Neural cell (in vitro differentiated cells): ENCODE measurements at regions not wholly inside any gene's neighbourhood (a gene's known extent, or its start where the extent isn't known, plus 50 kb on each side); places are given as distances from the start of the nearest gene placed in this dataset.

Experiments used
- H2AFZ ChIP-seq: fragments of 200-600, 300-800 bp; sonication (generic), shearing (Covaris generic); 2 replicates; pipeline ENCODE4 v1.6.0; 2014; ENCODE audit warnings: low read depth, mild to moderate bottlenecking, antibody characterized with exemption, low read length, moderate library complexity
- H3F3A ChIP-seq: fragments of 200-600 bp; shearing (Covaris generic); 2 replicates; pipeline ENCODE4 v1.6.1; 2016; ENCODE audit warnings: mild to moderate bottlenecking, moderate library complexity, mixed read lengths, antibody characterized with exemption, low read length; ENCODE audit not compliant: insufficient read depth, poor library complexity, severe bottlenecking
- H3K27ac ChIP-seq: fragments of 200-600, 300-800 bp; sonication (generic), shearing (Covaris generic); 2 replicates; pipeline ENCODE4 v1.5.1; 2014; ENCODE audit warnings: mild to moderate bottlenecking, low read length, moderate library complexity
- H3K27me3 ChIP-seq: fragments of 300-800, 200-600 bp; sonication (generic), shearing (Covaris generic); 2 replicates; pipeline ENCODE4 v1.6.0; 2014; ENCODE audit warnings: mild to moderate bottlenecking, low read depth, low read length, moderate library complexity; ENCODE audit not compliant: insufficient read depth
- H3K36me3 ChIP-seq: fragments of 300-800, 200-600 bp; sonication (generic), shearing (Covaris generic); 2 replicates; pipeline ENCODE4 v1.5.1; 2014; ENCODE audit warnings: mild to moderate bottlenecking, antibody characterized with exemption, low read length, moderate library complexity; ENCODE audit not compliant: insufficient read depth
- H3K4me2 ChIP-seq: fragments of 300-800, 200-600 bp; sonication (generic), shearing (Covaris generic); 2 replicates; pipeline ENCODE4 v1.6.0; 2014; ENCODE audit warnings: mild to moderate bottlenecking, low read length
- H3K4me3 ChIP-seq: fragments of 300-800, 200-600 bp; sonication (generic), shearing (Covaris generic); 2 replicates; pipeline ENCODE4 v1.5.1; 2014; ENCODE audit warnings: mild to moderate bottlenecking, low read length, moderate library complexity
- H3K79me2 ChIP-seq: fragments of 200-600 bp; shearing (Covaris generic); replicated peaks from 2 replicates; pipeline ENCODE4 v1.6.0; 2014; ENCODE audit warnings: mild to moderate bottlenecking, low read length, moderate library complexity; ENCODE audit not compliant: insufficient read depth
- H3K9ac ChIP-seq: fragments of 300-800, 200-600 bp; sonication (generic), shearing (Covaris generic); 2 replicates; pipeline ENCODE4 v1.6.1; 2016; ENCODE audit warnings: mild to moderate bottlenecking, low read length, mixed read lengths
- H3K9me2 ChIP-seq: fragments of 200-600 bp; shearing (Covaris generic); 2 replicates; pipeline ENCODE4 v1.6.1; 2016; ENCODE audit warnings: mild to moderate bottlenecking, low read length, mixed read lengths; ENCODE audit not compliant: insufficient read depth
- H3K9me3 ChIP-seq: fragments of 200-600, 300-800 bp; sonication (generic), shearing (Covaris generic); 2 replicates; pipeline ENCODE4 v1.6.1; 2016; ENCODE audit warnings: mild to moderate bottlenecking, mixed run types, low read length, moderate library complexity, mixed read lengths
- H4K20me1 ChIP-seq: fragments of 200-600 bp; shearing (Covaris generic); 2 replicates; pipeline ENCODE4 v1.6.1; 2016; ENCODE audit warnings: mild to moderate bottlenecking, mixed run types; ENCODE audit not compliant: insufficient read depth
- EP300 ChIP-seq: fragments of 450-650 bp; conservative IDR thresholded peaks from 2 replicates; pipeline ENCODE4 v1.6.1; 2014; ENCODE audit warnings: antibody characterized with exemption, mild to moderate bottlenecking, moderate library complexity; ENCODE audit not compliant: poor library complexity, severe bottlenecking
- EZH2 ChIP-seq: fragments of 200-600, 300-800 bp; shearing (Covaris generic), sonication (generic); IDR thresholded peaks from 2 replicates; pipeline ENCODE4 v1.6.1; 2014; ENCODE audit warnings: antibody characterized with exemption, low read length, borderline replicate concordance, mild to moderate bottlenecking; ENCODE audit not compliant: insufficient read depth, poor library complexity, severe bottlenecking
- MXI1 ChIP-seq: fragments of 450-650 bp; conservative IDR thresholded peaks from 2 replicates; pipeline ENCODE4 v1.6.1; 2014; ENCODE audit warnings: antibody characterized with exemption, mild to moderate bottlenecking; ENCODE audit not compliant: poor library complexity, severe bottlenecking
- POLR2AphosphoS5 ChIP-seq: IDR thresholded peaks from 2 replicates; pipeline ENCODE4 v1.6.1; 2012
- RAD21 ChIP-seq: fragments of 450-650 bp; conservative IDR thresholded peaks from 2 replicates; pipeline ENCODE4 v1.6.1; 2014; ENCODE audit warnings: antibody characterized with exemption, mild to moderate bottlenecking, moderate library complexity
- SMC3 ChIP-seq: fragments of 450-650 bp; conservative IDR thresholded peaks from 2 replicates; pipeline ENCODE4 v1.6.1; 2014; ENCODE audit warnings: antibody characterized with exemption, mild to moderate bottlenecking, moderate library complexity; ENCODE audit not compliant: poor library complexity
- TAF1 ChIP-seq: IDR thresholded peaks from 2 replicates; pipeline ENCODE4 v1.6.1; 2012; ENCODE audit warnings: low read depth
- TF ChIP-seq, protein P1 (sequence below): IDR thresholded peaks from 2 replicates; pipeline ENCODE4 v1.6.1; 2012; ENCODE audit warnings: borderline replicate concordance
- TF ChIP-seq, protein P2 (sequence below): fragments of 450-650 bp; IDR thresholded peaks from 2 replicates; pipeline ENCODE4 v1.5.1; 2014; ENCODE audit warnings: antibody characterized with exemption, mild to moderate bottlenecking, moderate library complexity; ENCODE audit not compliant: poor library complexity, severe bottlenecking

DNA sequence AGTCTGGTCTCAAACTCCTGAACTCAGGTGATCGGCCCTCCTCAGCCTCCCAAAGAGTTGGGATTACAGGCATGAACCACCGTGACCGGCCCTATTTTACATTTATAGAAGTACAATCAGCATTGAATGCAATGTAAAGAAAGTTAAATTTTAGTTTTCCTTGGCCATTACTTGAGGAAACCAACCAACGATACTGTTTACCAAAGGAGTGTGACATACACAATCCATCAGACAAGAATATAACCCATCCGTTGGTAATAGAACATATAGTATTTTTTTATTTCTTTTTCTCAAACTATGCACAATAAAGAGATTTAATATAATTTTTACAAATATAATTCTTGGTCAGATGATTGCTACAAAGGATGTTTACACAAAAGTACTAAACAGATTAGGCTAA is 63.1 kb upstream of the MOCS2 start:
- H3K4me2 ChIP-seq, result no peak overlapping the region
- no peak for TF ChIP-seq EP300
- TF ChIP-seq, protein P1, sequence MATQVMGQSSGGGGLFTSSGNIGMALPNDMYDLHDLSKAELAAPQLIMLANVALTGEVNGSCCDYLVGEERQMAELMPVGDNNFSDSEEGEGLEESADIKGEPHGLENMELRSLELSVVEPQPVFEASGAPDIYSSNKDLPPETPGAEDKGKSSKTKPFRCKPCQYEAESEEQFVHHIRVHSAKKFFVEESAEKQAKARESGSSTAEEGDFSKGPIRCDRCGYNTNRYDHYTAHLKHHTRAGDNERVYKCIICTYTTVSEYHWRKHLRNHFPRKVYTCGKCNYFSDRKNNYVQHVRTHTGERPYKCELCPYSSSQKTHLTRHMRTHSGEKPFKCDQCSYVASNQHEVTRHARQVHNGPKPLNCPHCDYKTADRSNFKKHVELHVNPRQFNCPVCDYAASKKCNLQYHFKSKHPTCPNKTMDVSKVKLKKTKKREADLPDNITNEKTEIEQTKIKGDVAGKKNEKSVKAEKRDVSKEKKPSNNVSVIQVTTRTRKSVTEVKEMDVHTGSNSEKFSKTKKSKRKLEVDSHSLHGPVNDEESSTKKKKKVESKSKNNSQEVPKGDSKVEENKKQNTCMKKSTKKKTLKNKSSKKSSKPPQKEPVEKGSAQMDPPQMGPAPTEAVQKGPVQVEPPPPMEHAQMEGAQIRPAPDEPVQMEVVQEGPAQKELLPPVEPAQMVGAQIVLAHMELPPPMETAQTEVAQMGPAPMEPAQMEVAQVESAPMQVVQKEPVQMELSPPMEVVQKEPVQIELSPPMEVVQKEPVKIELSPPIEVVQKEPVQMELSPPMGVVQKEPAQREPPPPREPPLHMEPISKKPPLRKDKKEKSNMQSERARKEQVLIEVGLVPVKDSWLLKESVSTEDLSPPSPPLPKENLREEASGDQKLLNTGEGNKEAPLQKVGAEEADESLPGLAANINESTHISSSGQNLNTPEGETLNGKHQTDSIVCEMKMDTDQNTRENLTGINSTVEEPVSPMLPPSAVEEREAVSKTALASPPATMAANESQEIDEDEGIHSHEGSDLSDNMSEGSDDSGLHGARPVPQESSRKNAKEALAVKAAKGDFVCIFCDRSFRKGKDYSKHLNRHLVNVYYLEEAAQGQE, result no peak
- TF ChIP-seq, protein P2, sequence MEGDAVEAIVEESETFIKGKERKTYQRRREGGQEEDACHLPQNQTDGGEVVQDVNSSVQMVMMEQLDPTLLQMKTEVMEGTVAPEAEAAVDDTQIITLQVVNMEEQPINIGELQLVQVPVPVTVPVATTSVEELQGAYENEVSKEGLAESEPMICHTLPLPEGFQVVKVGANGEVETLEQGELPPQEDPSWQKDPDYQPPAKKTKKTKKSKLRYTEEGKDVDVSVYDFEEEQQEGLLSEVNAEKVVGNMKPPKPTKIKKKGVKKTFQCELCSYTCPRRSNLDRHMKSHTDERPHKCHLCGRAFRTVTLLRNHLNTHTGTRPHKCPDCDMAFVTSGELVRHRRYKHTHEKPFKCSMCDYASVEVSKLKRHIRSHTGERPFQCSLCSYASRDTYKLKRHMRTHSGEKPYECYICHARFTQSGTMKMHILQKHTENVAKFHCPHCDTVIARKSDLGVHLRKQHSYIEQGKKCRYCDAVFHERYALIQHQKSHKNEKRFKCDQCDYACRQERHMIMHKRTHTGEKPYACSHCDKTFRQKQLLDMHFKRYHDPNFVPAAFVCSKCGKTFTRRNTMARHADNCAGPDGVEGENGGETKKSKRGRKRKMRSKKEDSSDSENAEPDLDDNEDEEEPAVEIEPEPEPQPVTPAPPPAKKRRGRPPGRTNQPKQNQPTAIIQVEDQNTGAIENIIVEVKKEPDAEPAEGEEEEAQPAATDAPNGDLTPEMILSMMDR, result no peak
- no peaks in the 10 kb centered on the region for H3K36me3 ChIP-seq
- no peak overlapping the region for H3K9ac ChIP-seq
- no peaks in the 10 kb centered on the region for H3F3A ChIP-seq
- H2AFZ ChIP-seq, result no peak overlapping the region
- no peaks in the 10 kb centered on the region for H3K27me3 ChIP-seq
- H3K4me3 ChIP-seq, result no peak overlapping the region
- no peaks in the 10 kb centered on the region for H3K79me2 ChIP-seq
- no peaks in the 10 kb centered on the region for H3K9me3 ChIP-seq
- H4K20me1 ChIP-seq, result no peaks in the 10 kb centered on the region
- no peak overlapping the region for H3K27ac ChIP-seq
- H3K9me2 ChIP-seq, result no peaks in the 10 kb centered on the region

DNA sequence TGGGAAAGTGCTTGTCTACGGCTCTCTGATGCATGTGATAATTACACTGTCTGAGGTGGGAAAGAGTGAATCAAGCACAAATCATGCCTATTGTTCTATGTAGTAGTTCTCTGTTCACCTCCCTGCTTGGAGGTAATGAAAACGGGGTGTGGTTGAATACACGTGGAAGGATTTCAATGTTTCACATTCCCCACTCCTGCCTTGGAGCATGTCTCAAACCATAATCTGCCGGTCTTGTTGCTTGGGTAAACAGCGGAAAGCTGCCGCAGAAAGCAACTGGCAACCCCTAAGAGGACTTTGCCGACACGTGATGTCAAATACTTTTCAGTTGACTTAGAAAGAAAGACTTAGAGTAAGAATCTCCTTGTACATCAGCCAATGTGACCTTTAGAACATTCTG is 63.5 kb upstream of the MOCS2 start:
- H3K36me3 ChIP-seq, result no peaks in the 10 kb centered on the region
- TF ChIP-seq RAD21 (no peak), EP300 (no peak), MXI1 (no peak)
- H3K4me2 ChIP-seq, result no peak overlapping the region
- H3K9ac ChIP-seq, result no peak overlapping the region
- no peaks in the 10 kb centered on the region for H3K9me3 ChIP-seq
- H3K79me2 ChIP-seq, result no peaks in the 10 kb centered on the region
- no peaks in the 10 kb centered on the region for H4K20me1 ChIP-seq
- H3K4me3 ChIP-seq, result no peak overlapping the region
- no peak overlapping the region for H2AFZ ChIP-seq
- no peak overlapping the region for H3K27ac ChIP-seq
- H3K9me2 ChIP-seq, result no peaks in the 10 kb centered on the region
- H3K27me3 ChIP-seq, result no peaks in the 10 kb centered on the region
- H3F3A ChIP-seq, result no peaks in the 10 kb centered on the region

DNA sequence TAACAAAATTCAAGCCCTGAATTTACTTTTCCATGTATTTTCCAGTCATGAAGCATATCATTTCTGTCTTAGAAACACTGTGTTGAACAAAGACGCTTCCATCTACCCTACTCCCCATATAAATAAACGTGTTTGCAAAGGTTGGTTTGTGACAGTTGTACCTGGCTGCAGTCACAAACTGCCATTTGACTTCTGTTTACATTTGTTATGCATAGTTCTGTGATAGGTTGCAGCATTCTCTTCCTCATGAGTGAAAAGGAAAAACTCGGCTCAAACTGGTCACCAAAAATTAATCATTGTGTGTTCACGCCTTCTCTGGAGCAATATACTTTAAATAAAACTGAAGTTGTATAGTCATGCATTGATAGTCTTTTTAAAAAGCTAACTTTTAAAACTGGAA is 69.3 kb upstream of the MOCS2 start:
- no peak overlapping the region for H3K4me3 ChIP-seq
- TF ChIP-seq EP300 (no peak), TAF1 (no peak), EZH2 (no peak), SMC3 (no peak), POLR2AphosphoS5 (no peak), RAD21 (no peak), MXI1 (no peak)
- TF ChIP-seq, protein P1, result no peak
- TF ChIP-seq, protein P2, result no peak
- no peaks in the 10 kb centered on the region for H3K79me2 ChIP-seq
- H3K27ac ChIP-seq, result no peak overlapping the region
- H3K9me2 ChIP-seq, result no peaks in the 10 kb centered on the region
- H3K36me3 ChIP-seq, result no peaks in the 10 kb centered on the region
- no peaks in the 10 kb centered on the region for H3K27me3 ChIP-seq
- no peak overlapping the region for H3K4me2 ChIP-seq
- H2AFZ ChIP-seq, result no peak overlapping the region
- no peaks in the 10 kb centered on the region for H3K9me3 ChIP-seq
- no peaks in the 10 kb centered on the region for H3F3A ChIP-seq
- H4K20me1 ChIP-seq, result no peaks in the 10 kb centered on the region
- no peak overlapping the region for H3K9ac ChIP-seq
